PC-9 (cell line): ENCODE measurements at regions not wholly inside any gene's neighbourhood (a gene's known extent, or its start where the extent isn't known, plus 50 kb on each side); places are given as distances from the start of the nearest gene placed in this dataset.

Experiments used
- BruUV-seq: library from RNA; stranded (reverse); fragments of 400-500 nt; replicated peaks from 2 replicates; lab custom pipeline; 2021; lab: Mats Ljungman, UMichigan
- CTCF ChIA-PET: fragments of 300-600 bp; sonication (Branson Sonifier 250); formaldehyde crosslinking; loops from one replicate; lab custom pipeline; 2022; ENCODE audit warnings: antibody characterized with exemption; lab: Charles Lee
- POLR2A ChIA-PET: fragments of 300-600 bp; sonication (Branson Sonifier 250); formaldehyde crosslinking; loops from one replicate; lab custom pipeline; 2022; ENCODE audit warnings: antibody characterized with exemption; ENCODE audit not compliant: unreplicated experiment; lab: Charles Lee
- DNase-seq, 2 experiments: peaks; one replicate each; pipeline versions ENCODE4 v3.0.0 to v3.0.0-alpha.2; 2015 to 2022; ENCODE audit warnings: mixed read lengths in 1 of 2
- H2AFZ ChIP-seq: fragments of 200-600 bp; sonication (generic); 2 replicates; pipeline ENCODE4 v1.8.1; 2017; ENCODE audit warnings: antibody characterized with exemption
- H3F3A ChIP-seq: fragments of 200-600 bp; sonication (generic); 2 replicates; pipeline ENCODE4 v1.8.1; 2017; ENCODE audit warnings: antibody characterized with exemption, mild to moderate bottlenecking, low read depth; ENCODE audit not compliant: insufficient read depth
- H3K27ac ChIP-seq: fragments of 200-600 bp; sonication (generic); 2 replicates; pipeline ENCODE4 v1.6.1; 2016; ENCODE audit warnings: mixed run types
- H3K27me3 ChIP-seq: fragments of 200-600 bp; sonication (generic); 2 replicates; pipeline ENCODE4 v1.6.1; 2016; ENCODE audit warnings: low read depth, mixed run types; ENCODE audit not compliant: insufficient read depth
- H3K36me3 ChIP-seq: fragments of 200-600 bp; sonication (generic); 2 replicates; pipeline ENCODE4 v1.6.1; 2016; ENCODE audit warnings: low read depth, mixed run types
- H3K4me1 ChIP-seq: fragments of 200-600 bp; sonication (generic); replicated peaks from 2 replicates; pipeline ENCODE4 v1.6.1; 2016; ENCODE audit warnings: mixed run types; ENCODE audit not compliant: insufficient read depth
- H3K4me2 ChIP-seq: fragments of 200-600 bp; sonication (generic); 2 replicates; pipeline ENCODE4 v1.6.1; 2017; ENCODE audit warnings: mixed run types
- H3K4me3 ChIP-seq: fragments of 200-600 bp; sonication (generic); 2 replicates; pipeline ENCODE4 v1.6.1; 2016; ENCODE audit warnings: mixed run types
- H3K79me2 ChIP-seq: fragments of 200-600 bp; sonication (generic); 2 replicates; pipeline ENCODE4 v1.6.1; 2017; ENCODE audit warnings: low read depth, mixed run types
- H3K9me2 ChIP-seq: fragments of 200-600 bp; sonication (generic); 2 replicates; pipeline ENCODE4 v1.8.1; 2017; ENCODE audit warnings: mild to moderate bottlenecking; ENCODE audit not compliant: insufficient read depth
- H3K9me3 ChIP-seq: fragments of 200-600 bp; sonication (generic); 2 replicates; pipeline ENCODE4 v1.8.1; 2016; ENCODE audit warnings: low read depth; ENCODE audit not compliant: insufficient read depth
- H4K20me1 ChIP-seq: fragments of 200-600 bp; sonication (generic); 2 replicates; pipeline ENCODE4 v1.8.1; 2017; ENCODE audit not compliant: insufficient read depth
- CTCF ChIP-seq: fragments of 200-600 bp; sonication (generic); conservative IDR thresholded peaks from 2 replicates; pipeline ENCODE4 v1.6.1; 2017; ENCODE audit warnings: mixed run types, antibody characterized with exemption, mild to moderate bottlenecking, moderate library complexity
- EZH2 ChIP-seq: fragments of 200-600 bp; sonication (generic); IDR thresholded peaks from 2 replicates; pipeline ENCODE4 v1.8.0; 2017; ENCODE audit warnings: antibody characterized with exemption, low read depth
- intact Hi-C: fragments of 100-400 bp; cut with micrococcal nuclease; formaldehyde crosslinking; loops from one replicate; pipeline ENCODE4 v1.10.0; 2022; ENCODE audit not compliant: unreplicated experiment

- H3K4me1 ChIP-seq = no peaks in the 10 kb centered on the region
- BruUV-seq = no TSS peak
- H3K4me3 ChIP-seq = no peak overlapping the region
- TF ChIP-seq CTCF (no peak), EZH2 (no peak)
- H3K9me3 ChIP-seq = no peaks in the 10 kb centered on the region
- POLR2A ChIA-PET = interaction anchor here (0.6 kb wide), 1 partner anchor 95 kb away, joined by 3 read pairs; no protein-coding TSS in a partner anchor
- intact Hi-C loops = no loop called here
- H3K4me2 ChIP-seq = no peak overlapping the region
- no peaks in the 10 kb centered on the region for H3K79me2 ChIP-seq
- H2AFZ ChIP-seq = no peak overlapping the region
- no peak overlapping the region for H3K27ac ChIP-seq
- no peaks in the 10 kb centered on the region for H3K27me3 ChIP-seq
- CTCF ChIA-PET = interaction anchor here (0.7 kb wide), 1 partner anchor 184 kb away, joined by 3 read pairs; no protein-coding TSS in a partner anchor
- no peak for DNase-seq
- no peaks in the 10 kb centered on the region for H3F3A ChIP-seq
- no peaks in the 10 kb centered on the region for H4K20me1 ChIP-seq
- no peaks in the 10 kb centered on the region for H3K9me2 ChIP-seq
- H3K36me3 ChIP-seq = no peaks in the 10 kb centered on the region
Measured at GRCh38 chr10:30765022-30765615, 135.6 kb upstream of the LYZL2 start.

GRCh38 chr10:30763918-30764317 is 134.4 kb upstream of the LYZL2 start:
- no peaks in the 10 kb centered on the region for H3F3A ChIP-seq
- H3K4me2 ChIP-seq = no peak overlapping the region
- no peaks in the 10 kb centered on the region; the same call in 1 of the 2 replicates for H3K4me1 ChIP-seq
- no peaks in the 10 kb centered on the region for H3K9me3 ChIP-seq
- intact Hi-C loops = no loop called here
- TF ChIP-seq CTCF (no peak), EZH2 (no peak)
- BruUV-seq = no TSS peak
- no peaks in the 10 kb centered on the region for H3K36me3 ChIP-seq
- H3K79me2 ChIP-seq = no peaks in the 10 kb centered on the region
- no peak overlapping the region for H3K27ac ChIP-seq
- ChIA-PET CTCF (interaction anchor here (0.6 kb wide), 1 partner anchor 1046 kb away, joined by 3 read pairs; no protein-coding TSS in a partner anchor), POLR2A (no interaction called here)
- no peak overlapping the region for H3K4me3 ChIP-seq
- H2AFZ ChIP-seq = no peak overlapping the region
- DNase-seq = no peak
- H3K27me3 ChIP-seq = no peaks in the 10 kb centered on the region
- no peaks in the 10 kb centered on the region for H3K9me2 ChIP-seq
- no peaks in the 10 kb centered on the region for H4K20me1 ChIP-seq

GRCh38 chr10:30762620-30763019 is 133.1 kb upstream of the LYZL2 start:
- H2AFZ ChIP-seq = no peak overlapping the region
- ChIA-PET CTCF (no interaction called here), POLR2A (no interaction called here)
- H3F3A ChIP-seq = no peaks in the 10 kb centered on the region
- intact Hi-C loops = no loop called here
- H3K79me2 ChIP-seq = no peaks in the 10 kb centered on the region
- H3K4me1 ChIP-seq = no peaks in the 10 kb centered on the region; the same call in 1 of the 2 replicates
- TF ChIP-seq CTCF (no peak), EZH2 (no peak)
- no peak overlapping the region for H3K27ac ChIP-seq
- H3K9me2 ChIP-seq = no peaks in the 10 kb centered on the region
- no peak overlapping the region for H3K4me3 ChIP-seq
- H4K20me1 ChIP-seq = no peaks in the 10 kb centered on the region
- no peaks in the 10 kb centered on the region for H3K36me3 ChIP-seq
- H3K9me3 ChIP-seq = no peaks in the 10 kb centered on the region
- H3K27me3 ChIP-seq = no peaks in the 10 kb centered on the region
- H3K4me2 ChIP-seq = no peak overlapping the region
- DNase-seq = no peak
- BruUV-seq = no TSS peak
